ENCODE measurements at regions not wholly inside any gene's neighbourhood (a gene's known extent, or its start where the extent isn't known, plus 50 kb on each side); places are given as distances from the start of the nearest gene placed in this dataset.

- no peak for TF ChIP-seq CTCF (IDR thresholded peaks at IDR 0.05; ENCODE audit: unreplicated experiment)
- Mint-ChIP-seq H3K36me3 (ENCODE audit: insufficient read depth, unreplicated experiment) (no peaks in the 10 kb centered on the region), H3K4me3 (ENCODE audit: low read depth, unreplicated experiment) (no peak overlapping the region), H3K27me3 (ENCODE audit: unreplicated experiment) (peaks cover 100% of the 10 kb centered on the region), H3K9me3 (ENCODE audit: low read depth, unreplicated experiment) (no peaks in the 10 kb centered on the region), H3K27ac (ENCODE audit: unreplicated experiment) (no peak overlapping the region), H3K4me1 (ENCODE audit: low read depth, unreplicated experiment) (peaks cover 8% of the 10 kb centered on the region)
- intact Hi-C loops (cut with micrococcal nuclease; ENCODE audit: unreplicated experiment), result no loop called here
- no TSS peak for BruUV-seq (replicated peaks)
- no peak for DNase-seq
- CTCF ChIA-PET, result no interaction called here
These were observed 75.6 kb downstream of the FOXL3 start for GRCh38 chr7:365593-365992.

- BruUV-seq (replicated peaks), result no TSS peak
- Mint-ChIP-seq H3K27me3 (ENCODE audit: unreplicated experiment) (peaks cover 100% of the 10 kb centered on the region), H3K4me3 (ENCODE audit: low read depth, unreplicated experiment) (no peak overlapping the region), H3K27ac (ENCODE audit: unreplicated experiment) (no peak overlapping the region), H3K4me1 (ENCODE audit: low read depth, unreplicated experiment) (peaks cover 8% of the 10 kb centered on the region), H3K9me3 (ENCODE audit: low read depth, unreplicated experiment) (no peaks in the 10 kb centered on the region), H3K36me3 (ENCODE audit: insufficient read depth, unreplicated experiment) (no peaks in the 10 kb centered on the region)
- no peak for TF ChIP-seq CTCF (IDR thresholded peaks at IDR 0.05; ENCODE audit: unreplicated experiment)
- intact Hi-C loops (cut with micrococcal nuclease; ENCODE audit: unreplicated experiment), result no loop called here
- CTCF ChIA-PET, result no interaction called here
- no peak for DNase-seq
These were observed 76.3 kb downstream of the FOXL3 start for GRCh38 chr7:366161-366803.

- no TSS peak for BruUV-seq (replicated peaks)
- H3K9me3 Mint-ChIP-seq (ENCODE audit: low read depth, unreplicated experiment), result no peaks in the 10 kb centered on the region
- peaks cover 5% of the 10 kb centered on the region for H3K36me3 Mint-ChIP-seq (ENCODE audit: insufficient read depth, unreplicated experiment)
- peaks cover 100% of the 10 kb centered on the region for H3K27me3 Mint-ChIP-seq (ENCODE audit: unreplicated experiment)
- H3K4me1 Mint-ChIP-seq (ENCODE audit: low read depth, unreplicated experiment), result peaks cover 6% of the 10 kb centered on the region
- H3K27ac Mint-ChIP-seq (ENCODE audit: unreplicated experiment), result no peak overlapping the region
- CTCF ChIA-PET, result no interaction called here
- DNase-seq, result no peak
- no peak for TF ChIP-seq CTCF (IDR thresholded peaks at IDR 0.05; ENCODE audit: unreplicated experiment)
- no peak overlapping the region for H3K4me3 Mint-ChIP-seq (ENCODE audit: low read depth, unreplicated experiment)
- intact Hi-C loops (cut with micrococcal nuclease; ENCODE audit: unreplicated experiment), result no loop called here
These were observed 77.5 kb downstream of the FOXL3 start for GRCh38 chr7:367351-367901.

- intact Hi-C loops (cut with micrococcal nuclease; ENCODE audit: unreplicated experiment), result no loop called here
- H3K36me3 Mint-ChIP-seq (ENCODE audit: insufficient read depth, unreplicated experiment), result peaks cover 11% of the 10 kb centered on the region
- DNase-seq, result no peak
- no peaks in the 10 kb centered on the region for H3K9me3 Mint-ChIP-seq (ENCODE audit: low read depth, unreplicated experiment)
- H3K4me3 Mint-ChIP-seq (ENCODE audit: low read depth, unreplicated experiment), result no peak overlapping the region
- no peak for TF ChIP-seq CTCF (IDR thresholded peaks at IDR 0.05; ENCODE audit: unreplicated experiment)
- no TSS peak for BruUV-seq (replicated peaks)
- peaks cover 100% of the 10 kb centered on the region for H3K27me3 Mint-ChIP-seq (ENCODE audit: unreplicated experiment)
- no peak overlapping the region for H3K27ac Mint-ChIP-seq (ENCODE audit: unreplicated experiment)
- peaks cover 13% of the 10 kb centered on the region for H3K4me1 Mint-ChIP-seq (ENCODE audit: low read depth, unreplicated experiment)
- CTCF ChIA-PET, result no interaction called here
These were observed 78.9 kb downstream of the FOXL3 start for GRCh38 chr7:368651-369475.
